HAP-1 (cell line): ENCODE measurements at regions not wholly inside any gene's neighbourhood (a gene's known extent, or its start where the extent isn't known, plus 50 kb on each side); places are given as distances from the start of the nearest gene placed in this dataset.
A peak's percentile ranks its signal among the peaks of the same experiment; 100 is the strongest.
"Not testable (repeated sequence)": the region's sequence is repeated elsewhere in the genome, so short reads cannot be mapped to it uniquely, and the experiment has no call there.

Source experiments
- DNase-seq, 2 experiments: peaks; one replicate each; pipeline ENCODE4 v3.0.0-alpha.2; 2016 to 2020; ENCODE audit warnings: low spot score in 2 of 2
- H3K27me3 ChIP-seq: fragments of 250-450 bp; sonication (Bioruptor Pico); 2 replicates; pipeline ENCODE4 v1.5.1; 2020; ENCODE audit warnings: low read depth, mild to moderate bottlenecking, moderate library complexity
- H3K36me3 ChIP-seq: fragments of 250-450 bp; sonication (Bioruptor Pico); replicated peaks from 2 replicates; pipeline ENCODE4 v1.5.1; 2020; ENCODE audit warnings: mild to moderate bottlenecking
- H3K4me1 ChIP-seq: fragments of 250-450 bp; sonication (Bioruptor Pico); 2 replicates; pipeline ENCODE4 v1.5.1; 2020; ENCODE audit warnings: mild to moderate bottlenecking
- H3K4me3 ChIP-seq: fragments of 250-450 bp; sonication (Bioruptor Pico); 2 replicates; pipeline ENCODE4 v1.5.1; 2020; ENCODE audit warnings: mild to moderate bottlenecking, moderate library complexity
- H3K9me3 ChIP-seq: fragments of 250-450 bp; sonication (Bioruptor Pico); 2 replicates; pipeline ENCODE4 v1.5.1; 2020; ENCODE audit warnings: mild to moderate bottlenecking, moderate library complexity
- in situ Hi-C: fragments of 300-500 bp; cut with MboI; formaldehyde crosslinking; loops from 3 replicates; pipeline ENCODE4 v1.14.3; 2020; ENCODE audit warnings: low sequenced_read_pairs, inconsistent platforms, mixed read lengths

GRCh38 chr10:33773886-33774480, 439.5 kb upstream of the NRP1 start:
- in situ Hi-C loops: no loop called here
- Histone ChIP-seq H3K4me3 (no peak overlapping the region), H3K36me3 (no peaks in the 10 kb centered on the region), H3K9me3 (no peaks in the 10 kb centered on the region), H3K27me3 (no peaks in the 10 kb centered on the region), H3K4me1 (peaks cover 23% of the 10 kb centered on the region)
- DNase-seq: peak in 1 of 2 experiments; percentile 13

DNA sequence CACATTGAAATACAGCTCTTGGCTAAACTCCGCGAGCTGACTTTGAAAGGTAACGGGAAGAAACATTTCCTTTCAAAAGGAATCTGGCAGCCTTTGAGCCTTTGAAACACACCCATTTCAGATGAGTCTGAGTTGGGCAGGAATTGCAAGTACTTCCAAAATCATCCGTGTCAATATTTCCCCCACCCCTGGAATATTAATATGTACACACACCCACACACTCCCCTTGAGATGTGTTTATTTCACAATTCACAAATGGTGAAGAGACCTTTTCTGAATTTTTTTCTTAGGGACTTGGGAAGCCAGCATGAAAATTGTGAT, 438.7 kb upstream of the NRP1 start:
- in situ Hi-C loops: no loop called here
- H3K4me3 ChIP-seq: no peak overlapping the region
- no peaks in the 10 kb centered on the region for H3K27me3 ChIP-seq
- H3K4me1 ChIP-seq: peaks cover 23% of the 10 kb centered on the region
- H3K36me3 ChIP-seq: no peaks in the 10 kb centered on the region
- no peaks in the 10 kb centered on the region for H3K9me3 ChIP-seq
- DNase-seq: no peak

DNA sequence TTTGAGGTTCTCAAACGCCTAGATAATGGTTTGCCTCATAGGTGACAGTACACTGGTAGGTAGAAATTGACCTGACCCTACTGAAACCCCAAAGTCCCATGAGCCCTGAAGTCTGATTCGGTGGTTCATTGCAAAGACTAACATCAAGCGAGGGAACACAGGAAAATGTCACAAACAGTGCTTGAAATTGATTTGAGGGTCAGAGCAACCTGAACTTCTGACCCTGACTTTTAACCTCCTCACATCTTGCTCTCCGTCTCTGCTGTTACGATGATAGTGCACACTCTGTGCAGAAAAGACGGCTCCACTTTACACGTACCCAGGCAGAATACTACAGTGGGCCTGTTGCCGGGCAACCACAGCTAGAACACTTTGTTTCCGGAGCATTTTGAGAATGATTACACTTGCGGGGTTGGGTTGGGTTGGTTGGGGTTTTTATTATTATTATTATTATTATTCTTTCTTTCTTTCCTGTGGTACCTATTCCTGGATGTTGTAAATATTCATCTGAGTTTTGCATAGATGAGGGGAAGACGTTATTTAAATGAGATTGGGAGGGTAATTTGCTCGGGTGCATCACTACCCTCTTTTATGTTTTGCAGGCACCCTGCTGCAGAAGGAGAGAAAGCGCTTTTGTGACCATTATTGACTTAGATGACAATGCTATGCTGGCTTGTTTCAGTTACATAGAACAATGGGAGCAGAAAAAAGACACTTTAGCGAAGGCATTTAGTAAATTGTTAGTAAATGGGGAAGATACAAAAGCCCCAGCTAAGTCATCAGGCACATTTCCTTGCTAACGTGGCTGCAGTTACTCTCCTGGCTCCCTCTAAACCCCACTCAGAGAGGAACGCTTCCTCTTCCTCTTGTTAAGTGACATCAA, 438.1 kb upstream of the NRP1 start:
- no peaks in the 10 kb centered on the region for H3K27me3 ChIP-seq
- peaks cover 23% of the 10 kb centered on the region for H3K4me1 ChIP-seq
- H3K9me3 ChIP-seq: no peaks in the 10 kb centered on the region
- in situ Hi-C loops: no loop called here
- H3K36me3 ChIP-seq: no peaks in the 10 kb centered on the region
- peak; percentile 66 to 68 for DNase-seq
- H3K4me3 ChIP-seq: no peak overlapping the region

DNA sequence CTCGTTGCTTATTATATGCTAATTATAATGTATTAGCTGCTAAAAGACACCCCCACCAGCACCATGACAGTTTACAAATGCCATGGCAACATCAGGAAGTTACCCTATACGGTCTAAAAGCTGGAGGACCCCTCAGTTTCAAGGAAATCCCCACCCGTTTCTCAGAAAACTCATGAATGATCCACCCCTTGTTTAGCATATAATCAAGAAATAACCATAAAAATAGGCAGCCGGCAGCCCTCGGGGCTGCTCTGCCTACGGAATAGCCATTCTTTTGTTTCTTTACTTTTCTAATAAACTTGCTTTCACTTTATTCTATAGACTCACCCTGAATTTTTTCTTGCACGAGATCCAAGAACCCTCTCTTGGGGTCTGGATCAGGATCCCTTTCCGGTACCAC, 437.4 kb upstream of the NRP1 start:
- H3K27me3 ChIP-seq, H3K9me3 ChIP-seq, H3K4me3 ChIP-seq, H3K36me3 ChIP-seq, in situ Hi-C loops: not testable (repeated sequence)
- DNase-seq: peak; percentile 20 to 50
- H3K4me1 ChIP-seq: peaks cover 23% of the 10 kb centered on the region

GRCh38 chr10:33764694-33765185, 430.3 kb upstream of the NRP1 start:
- peaks cover 18% of the 10 kb centered on the region for H3K4me1 ChIP-seq
- H3K4me3 ChIP-seq: no peak overlapping the region
- peaks cover 2% of the 10 kb centered on the region; the same call in 1 of the 2 replicates for H3K9me3 ChIP-seq
- DNase-seq: no peak
- no peaks in the 10 kb centered on the region; the same call in 1 of the 2 replicates for H3K27me3 ChIP-seq
- in situ Hi-C loops: no loop called here
- H3K36me3 ChIP-seq: no peaks in the 10 kb centered on the region

GRCh38 chr10:33760056-33760943, 425.8 kb upstream of the NRP1 start:
- in situ Hi-C loops: no loop called here
- Histone ChIP-seq H3K36me3 (no peaks in the 10 kb centered on the region), H3K9me3 (no peaks in the 10 kb centered on the region), H3K4me1 (peaks cover 21% of the 10 kb centered on the region), H3K27me3 (no peaks in the 10 kb centered on the region), H3K4me3 (no peak overlapping the region)
- peak; percentile 32 to 52 for DNase-seq

- in situ Hi-C loops: no loop called here
- Histone ChIP-seq H3K4me1 (peaks cover 17% of the 10 kb centered on the region), H3K36me3 (no peaks in the 10 kb centered on the region), H3K27me3 (no peaks in the 10 kb centered on the region), H3K4me3 (no peak overlapping the region), H3K9me3 (no peaks in the 10 kb centered on the region)
- DNase-seq: no peak
These were observed 424.7 kb upstream of the NRP1 start for GRCh38 chr10:33759191-33759590.

DNA sequence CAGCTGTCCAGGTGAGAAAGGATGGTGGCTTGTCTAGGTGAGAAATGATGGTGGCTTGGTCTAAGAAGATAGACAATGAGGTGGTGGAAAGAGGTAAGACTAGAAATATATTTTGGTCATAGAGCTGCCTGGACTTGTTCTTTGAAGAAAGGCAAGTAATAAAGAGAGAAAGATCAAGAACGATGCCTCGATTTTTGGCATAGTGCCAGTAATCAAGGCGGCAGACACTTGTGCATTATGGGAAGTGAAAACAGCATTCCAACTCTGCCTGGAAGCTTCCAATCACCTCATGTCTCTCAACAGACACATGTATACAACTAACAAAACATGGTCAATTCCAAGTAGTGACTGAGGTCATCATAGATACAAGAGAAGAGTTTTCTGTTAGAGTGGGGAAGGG, 423.8 kb upstream of the NRP1 start:
- H3K4me3 ChIP-seq: no peak overlapping the region
- no peaks in the 10 kb centered on the region for H3K9me3 ChIP-seq
- H3K36me3 ChIP-seq: no peaks in the 10 kb centered on the region
- in situ Hi-C loops: no loop called here
- H3K27me3 ChIP-seq: no peaks in the 10 kb centered on the region
- no peak for DNase-seq
- peaks cover 17% of the 10 kb centered on the region for H3K4me1 ChIP-seq

DNA sequence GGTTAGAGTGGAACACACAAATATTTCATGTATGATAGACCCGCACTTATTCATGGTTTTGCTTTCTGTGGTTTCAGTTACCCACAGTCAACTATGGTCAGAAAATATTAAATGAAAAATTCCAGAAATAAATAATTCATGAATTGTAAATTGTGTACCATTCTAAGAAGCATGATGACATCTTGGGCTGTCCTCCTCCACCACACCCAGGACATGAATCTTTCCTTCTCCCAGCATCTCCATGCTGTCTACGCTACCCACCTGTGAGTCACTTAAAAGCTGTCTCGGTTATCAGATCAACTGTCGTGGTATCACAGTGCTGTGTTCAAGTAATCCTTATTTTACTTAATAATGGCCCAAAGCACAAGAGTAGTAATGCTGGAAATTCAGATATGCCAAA, 419.6 kb upstream of the NRP1 start:
- Histone ChIP-seq H3K4me3 (no peak overlapping the region), H3K36me3 (no peaks in the 10 kb centered on the region), H3K27me3 (no peaks in the 10 kb centered on the region), H3K9me3 (no peaks in the 10 kb centered on the region), H3K4me1 (peaks cover 14% of the 10 kb centered on the region)
- DNase-seq: no peak
- in situ Hi-C loops: no loop called here

DNA sequence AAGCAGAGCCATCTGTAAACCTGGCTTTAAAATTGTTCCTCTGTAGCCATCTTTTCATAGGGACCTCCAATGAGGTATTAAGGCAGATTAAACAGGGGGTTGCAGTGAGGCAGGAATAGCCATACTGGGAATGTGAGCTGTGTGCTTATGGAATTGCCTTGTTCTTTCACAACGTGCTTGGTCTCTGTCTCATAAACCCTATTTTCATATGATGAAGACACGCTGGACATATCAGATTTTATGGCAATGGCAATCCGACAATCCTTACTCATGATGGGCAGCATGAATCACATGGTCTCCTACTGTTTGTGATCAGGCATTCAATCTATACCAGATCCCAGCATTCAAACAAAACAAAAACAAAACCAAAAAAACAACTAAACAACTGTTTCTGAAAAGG, 418.9 kb upstream of the NRP1 start:
- Histone ChIP-seq H3K4me1 (peaks cover 17% of the 10 kb centered on the region), H3K9me3 (no peaks in the 10 kb centered on the region), H3K27me3 (no peaks in the 10 kb centered on the region), H3K36me3 (no peaks in the 10 kb centered on the region), H3K4me3 (no peak overlapping the region)
- in situ Hi-C loops: no loop called here
- no peak for DNase-seq

GRCh38 chr10:33749790-33750189, 415.3 kb upstream of the NRP1 start:
- peaks cover 17% of the 10 kb centered on the region for H3K4me1 ChIP-seq
- peak; percentile 61 to 74 for DNase-seq
- no peak overlapping the region for H3K4me3 ChIP-seq
- no peaks in the 10 kb centered on the region for H3K36me3 ChIP-seq
- in situ Hi-C loops: no loop called here
- H3K27me3 ChIP-seq: no peaks in the 10 kb centered on the region
- no peaks in the 10 kb centered on the region for H3K9me3 ChIP-seq

DNA sequence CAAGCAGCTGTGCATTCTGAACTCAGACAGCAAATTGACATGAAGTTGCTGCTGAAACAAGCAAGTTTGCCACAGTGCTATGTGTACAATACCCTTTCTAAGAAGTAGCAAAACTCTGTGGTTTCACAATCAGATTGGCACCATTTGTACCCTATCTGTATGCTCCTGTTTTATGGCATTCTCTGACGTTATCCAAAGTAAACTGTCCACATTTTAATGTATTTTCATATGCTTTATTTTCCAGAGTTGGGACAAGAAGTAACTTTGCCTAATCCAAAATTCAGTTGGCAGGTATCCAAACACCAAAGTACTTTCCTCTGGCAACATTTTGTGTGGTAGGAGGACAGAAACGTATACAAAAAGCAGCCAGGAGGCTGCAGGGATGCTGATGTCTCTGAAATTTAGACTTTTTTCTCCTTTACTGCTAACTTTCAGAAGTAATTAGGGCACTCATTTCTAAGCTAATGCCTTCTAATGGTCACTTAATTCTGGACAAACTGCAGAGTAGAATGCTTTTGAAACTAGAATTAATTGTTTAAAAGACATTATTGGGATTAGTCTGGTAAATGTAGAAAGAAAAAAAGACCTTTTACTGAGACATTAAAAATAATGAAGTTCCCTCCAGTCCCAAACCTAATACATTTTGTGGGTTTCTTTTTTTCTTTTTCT, 414.7 kb upstream of the NRP1 start:
- no peak overlapping the region for H3K4me3 ChIP-seq
- no peaks in the 10 kb centered on the region for H3K9me3 ChIP-seq
- peaks cover 17% of the 10 kb centered on the region for H3K4me1 ChIP-seq
- DNase-seq: no peak
- no peaks in the 10 kb centered on the region for H3K36me3 ChIP-seq
- in situ Hi-C loops: no loop called here
- no peaks in the 10 kb centered on the region for H3K27me3 ChIP-seq

DNA sequence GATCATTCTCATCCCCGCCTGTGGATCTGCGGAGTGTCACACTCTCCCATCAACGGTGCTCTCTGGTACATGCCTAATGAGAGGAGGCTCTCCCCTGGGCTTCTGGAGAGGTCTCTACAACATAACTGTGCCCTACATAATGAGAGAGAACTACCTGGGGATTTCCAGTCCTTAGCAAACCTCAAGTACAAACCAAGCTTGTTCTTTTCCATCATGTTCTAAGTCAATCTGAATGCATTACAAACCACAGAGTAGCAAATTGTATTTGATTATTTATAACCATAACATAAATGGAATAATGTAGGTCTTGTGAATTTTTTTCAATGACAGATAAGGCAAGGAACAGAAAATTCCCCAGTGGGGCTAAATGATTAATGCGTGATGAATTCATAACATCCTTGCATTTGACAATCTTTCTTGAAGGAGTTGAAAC, 412.4 kb upstream of the NRP1 start:
- Histone ChIP-seq H3K4me3 (no peak overlapping the region), H3K9me3 (no peaks in the 10 kb centered on the region), H3K27me3 (no peaks in the 10 kb centered on the region), H3K4me1 (peaks cover 17% of the 10 kb centered on the region), H3K36me3 (no peaks in the 10 kb centered on the region)
- in situ Hi-C loops: no loop called here
- DNase-seq: no peak
